ENCODE measurements at regions not wholly inside any gene's neighbourhood (a gene's known extent, or its start where the extent isn't known, plus 50 kb on each side); places are given as distances from the start of the nearest gene placed in this dataset.

DNA sequence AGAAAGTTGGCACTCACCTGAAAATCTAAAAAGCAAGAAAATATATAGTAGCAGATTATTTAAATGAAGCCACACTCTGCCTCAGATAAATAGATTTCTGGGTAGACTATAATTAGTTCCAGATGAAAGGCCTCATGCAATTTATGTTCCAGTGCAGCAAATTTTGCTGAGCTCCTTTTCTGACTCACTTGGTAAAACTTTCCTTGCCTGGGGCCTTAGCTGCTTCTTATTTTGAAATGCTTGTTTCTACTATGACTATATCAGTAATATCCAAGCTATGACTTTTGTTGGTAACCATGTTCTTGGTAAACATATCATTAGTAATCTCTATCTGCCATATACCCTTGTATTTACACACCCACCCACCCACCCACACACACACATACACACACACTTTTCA lies 961.8 kb downstream of the SH3BGRL start:
- DNase-seq: no peak
- H3K9ac ChIP-seq: no peak overlapping the region
- H3K9me3 ChIP-seq: no peaks in the 10 kb centered on the region; the same call in 1 of the 2 replicates
- H3K27me3 ChIP-seq (ENCODE audit: insufficient read depth): no peaks in the 10 kb centered on the region
- no peaks in the 10 kb centered on the region for H3K4me1 ChIP-seq (ENCODE audit: control insufficient read depth in 1 of 2, insufficient read depth in 2 of 2, low read depth in 1 of 2, low read length in 1 of 2)
- H3K4me3 ChIP-seq (ENCODE audit: low read depth in 2 of 2, low read length in 1 of 2): no peak overlapping the region
- no peaks in the 10 kb centered on the region for H4K20me1 ChIP-seq (ENCODE audit: insufficient read depth)
- TF ChIP-seq NFIC (IDR thresholded peaks at IDR 0.05; ENCODE audit: borderline replicate concordance) (no peak), GABPA (IDR thresholded peaks at IDR 0.05; ENCODE audit: low read depth) (no peak), REST (IDR thresholded peaks at IDR 0.05; ENCODE audit: low read depth, low read length) (no peak), USF2 (IDR thresholded peaks at IDR 0.05; ENCODE audit: borderline replicate concordance, low read depth, low read length) (no peak), SIN3A (IDR thresholded peaks at IDR 0.05; ENCODE audit: borderline replicate concordance, low read depth, low read length) (no peak), FOSL2 (IDR thresholded peaks at IDR 0.05; ENCODE audit: borderline replicate concordance, low read depth) (no peak), JUND (IDR thresholded peaks at IDR 0.05) (no peak), RAD21 (IDR thresholded peaks at IDR 0.05; ENCODE audit: low read length) (no peak), SMC3 (IDR thresholded peaks at IDR 0.05; ENCODE audit: low read depth, low read length) (no peak)
- TF ChIP-seq, protein P1, sequence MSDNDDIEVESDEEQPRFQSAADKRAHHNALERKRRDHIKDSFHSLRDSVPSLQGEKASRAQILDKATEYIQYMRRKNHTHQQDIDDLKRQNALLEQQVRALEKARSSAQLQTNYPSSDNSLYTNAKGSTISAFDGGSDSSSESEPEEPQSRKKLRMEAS (IDR thresholded peaks at IDR 0.05; ENCODE audit: low read depth): no peak
- no peaks in the 10 kb centered on the region for H3K9me2 ChIP-seq
- no peak overlapping the region for H3K4me2 ChIP-seq
- POLR2A ChIA-PET: no interaction called here
- no peaks in the 10 kb centered on the region for H3K36me3 ChIP-seq (replicated peaks in 1 of 2; ENCODE audit: control insufficient read depth in 1 of 2, insufficient read depth in 2 of 2, low read length in 1 of 2)
- CTCF ChIA-PET: no interaction called here
- no peak overlapping the region for H3K27ac ChIP-seq (ENCODE audit: low read depth in 2 of 2, low read length in 1 of 2)
- H3K79me2 ChIP-seq (ENCODE audit: insufficient read depth): no peaks in the 10 kb centered on the region
- H2AFZ ChIP-seq (ENCODE audit: low read depth): no peak overlapping the region
- H3F3A ChIP-seq (replicated peaks; ENCODE audit: insufficient read depth): no peaks in the 10 kb centered on the region

DNA sequence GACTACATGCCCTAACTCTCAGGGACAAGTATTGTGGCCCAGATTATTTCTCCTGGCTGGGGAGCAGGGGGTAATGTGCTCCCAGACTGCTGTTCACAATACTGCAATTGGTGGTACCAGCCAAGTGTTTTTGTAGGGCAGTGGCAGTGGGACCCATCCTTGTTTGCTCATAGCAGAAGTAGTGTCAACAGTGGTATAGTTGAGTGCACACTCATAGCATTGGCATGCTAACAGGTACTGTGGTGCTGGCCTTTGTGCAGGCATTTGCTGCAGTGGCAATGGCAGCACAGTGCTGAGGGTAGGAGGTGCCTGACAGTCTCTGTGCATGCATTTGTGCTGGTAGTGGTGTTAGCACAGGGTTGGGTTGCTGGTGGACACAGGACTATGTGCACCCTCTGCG lies 995.0 kb downstream of the SH3BGRL start:
- POLR2A ChIA-PET: no interaction called here

More for the DNA sequence above, 995.0 kb downstream of the SH3BGRL start:
- Histone ChIP-seq H3F3A (replicated peaks; ENCODE audit: insufficient read depth) (no peaks in the 10 kb centered on the region), H3K4me3 (ENCODE audit: low read depth in 2 of 2, low read length in 1 of 2) (no peak overlapping the region), H3K36me3 (replicated peaks in 1 of 2; ENCODE audit: control insufficient read depth in 1 of 2, insufficient read depth in 2 of 2, low read length in 1 of 2) (no peaks in the 10 kb centered on the region), H3K9me3 (no peaks in the 10 kb centered on the region), H3K79me2 (ENCODE audit: insufficient read depth) (no peaks in the 10 kb centered on the region), H2AFZ (ENCODE audit: low read depth) (no peak overlapping the region), H3K27me3 (ENCODE audit: insufficient read depth) (no peaks in the 10 kb centered on the region), H4K20me1 (ENCODE audit: insufficient read depth) (no peaks in the 10 kb centered on the region), H3K9me2 (no peaks in the 10 kb centered on the region), H3K4me2 (no peak overlapping the region), H3K27ac (ENCODE audit: low read depth in 2 of 2, low read length in 1 of 2) (no peak overlapping the region), H3K4me1 (ENCODE audit: control insufficient read depth in 1 of 2, insufficient read depth in 2 of 2, low read depth in 1 of 2, low read length in 1 of 2) (no peaks in the 10 kb centered on the region), H3K9ac (no peak overlapping the region)
- TF ChIP-seq CTCF (IDR thresholded peaks at IDR 0.05) (no peak), TAF1 (IDR thresholded peaks at IDR 0.05; ENCODE audit: borderline replicate concordance, low read depth, low read length) (no peak), SMC3 (IDR thresholded peaks at IDR 0.05; ENCODE audit: low read depth, low read length) (no peak), RAD21 (IDR thresholded peaks at IDR 0.05; ENCODE audit: low read length) (no peak), CHD2 (IDR thresholded peaks at IDR 0.05; ENCODE audit: low read length, partially characterized antibody) (no peak), FOXM1 (IDR thresholded peaks at IDR 0.05; ENCODE audit: low read depth) (no peak), NFIC (IDR thresholded peaks at IDR 0.05; ENCODE audit: borderline replicate concordance) (no peak), YY1 (IDR thresholded peaks at IDR 0.05; ENCODE audit: low read depth) (no peak)
- TF ChIP-seq, protein P2, sequence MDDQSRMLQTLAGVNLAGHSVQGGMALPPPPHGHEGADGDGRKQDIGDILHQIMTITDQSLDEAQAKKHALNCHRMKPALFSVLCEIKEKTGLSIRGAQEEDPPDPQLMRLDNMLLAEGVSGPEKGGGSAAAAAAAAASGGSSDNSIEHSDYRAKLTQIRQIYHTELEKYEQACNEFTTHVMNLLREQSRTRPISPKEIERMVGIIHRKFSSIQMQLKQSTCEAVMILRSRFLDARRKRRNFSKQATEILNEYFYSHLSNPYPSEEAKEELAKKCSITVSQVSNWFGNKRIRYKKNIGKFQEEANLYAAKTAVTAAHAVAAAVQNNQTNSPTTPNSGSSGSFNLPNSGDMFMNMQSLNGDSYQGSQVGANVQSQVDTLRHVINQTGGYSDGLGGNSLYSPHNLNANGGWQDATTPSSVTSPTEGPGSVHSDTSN (IDR thresholded peaks at IDR 0.05): no peak
- DNase-seq: no peak
- WGBS (ENCODE audit: low lambda C conversion rate): 0% methylated on average over 1 of the region's 1 CpG
- CTCF ChIA-PET: no interaction called here

Measured in SK-N-SH (cell line).